IMR-90 (cell line): ENCODE measurements at regions not wholly inside any gene's neighbourhood (a gene's known extent, or its start where the extent isn't known, plus 50 kb on each side); places are given as distances from the start of the nearest gene placed in this dataset.

Experiments used
- ATAC-seq: fragments of 200-7000 bp; cut with Tn5 transposase; 2 replicates; pipeline ENCODE4 v1.9.1; 2020; ENCODE audit warnings: low read depth, mild to moderate bottlenecking, moderate library complexity
- BruUV-seq: library from RNA; stranded (reverse); fragments of 400-500 nt; replicated peaks from 2 replicates; lab custom pipeline; 2021; lab: Mats Ljungman, UMichigan
- CTCF ChIA-PET: fragments of 300-600 bp; formaldehyde crosslinking; extraction: SDS; loops from one replicate; lab custom pipeline; 2021; ENCODE audit warnings: antibody characterized with exemption; lab: Yijun Ruan, JAX
- POLR2A ChIA-PET: fragments of 300-600 bp; sonication (Branson Sonifier 250); formaldehyde crosslinking; loops from one replicate; lab custom pipeline; 2022; ENCODE audit warnings: antibody characterized with exemption; ENCODE audit not compliant: unreplicated experiment; lab: Charles Lee
- DNase-seq: peaks from one replicate; pipeline ENCODE4 v3.0.0; 2013
- H2AFZ ChIP-seq: replicated peaks from 2 replicates; pipeline ENCODE3; 2013; ENCODE audit warnings: low read length, mild to moderate bottlenecking; ENCODE audit not compliant: poor library complexity
- H2AK5ac ChIP-seq: 2 replicates; pipeline ENCODE4 v1.6.1; 2013; ENCODE audit warnings: low read depth, low read length, inconsistent platforms
- H2AK9ac ChIP-seq: replicated peaks from 2 replicates; pipeline ENCODE3; 2013; ENCODE audit warnings: mild to moderate bottlenecking, low read depth, low read length, moderate library complexity; ENCODE audit not compliant: poor library complexity
- H2BK120ac ChIP-seq: 2 replicates; pipeline ENCODE4 v1.6.1; 2013; ENCODE audit warnings: low read depth, low read length, inconsistent platforms
- H2BK15ac ChIP-seq: 3 replicates; pipeline ENCODE4 v1.6.1; 2013; ENCODE audit warnings: low read depth, low read length, inconsistent platforms
- H2BK20ac ChIP-seq: 2 replicates; pipeline ENCODE4 v1.6.1; 2013; ENCODE audit warnings: low read depth, mild to moderate bottlenecking, inconsistent platforms, low read length, moderate library complexity
- H2BK5ac ChIP-seq: 2 replicates; pipeline ENCODE4 v1.6.1; 2013; ENCODE audit warnings: mild to moderate bottlenecking, low read depth, low read length, inconsistent platforms; ENCODE audit not compliant: poor library complexity, severe bottlenecking
- H3K14ac ChIP-seq: replicated peaks from 2 replicates; pipeline ENCODE4 v1.6.1; 2013; ENCODE audit warnings: low read depth, low read length, inconsistent platforms
- H3K18ac ChIP-seq: 2 replicates; pipeline ENCODE4 v1.6.1; 2013; ENCODE audit warnings: low read depth, low read length, control low read depth
- H3K23ac ChIP-seq: 2 replicates; pipeline ENCODE4 v1.6.1; 2013; ENCODE audit warnings: low read depth, low read length, inconsistent platforms
- H3K27ac ChIP-seq: 2 replicates; pipeline ENCODE4 v1.5.1; 2013; ENCODE audit warnings: mild to moderate bottlenecking, control low read depth, low read length; ENCODE audit not compliant: insufficient read depth
- H3K27me3 ChIP-seq: 2 replicates; pipeline ENCODE4 v1.6.1; 2013; ENCODE audit warnings: low read length; ENCODE audit not compliant: control insufficient read depth, insufficient read depth
- H3K36me3 ChIP-seq: 2 replicates; pipeline ENCODE4 v1.6.1; 2013; ENCODE audit warnings: low read length, mixed read lengths; ENCODE audit not compliant: control insufficient read depth, insufficient read depth
- H3K4ac ChIP-seq: 2 replicates; pipeline ENCODE4 v1.6.1; 2013; ENCODE audit warnings: low read depth, low read length, inconsistent platforms
- H3K4me1 ChIP-seq: 2 replicates; pipeline ENCODE4 v1.6.1; 2013; ENCODE audit warnings: low read length, mixed read lengths; ENCODE audit not compliant: control insufficient read depth, insufficient read depth
- H3K4me2 ChIP-seq: 2 replicates; pipeline ENCODE4 v1.6.1; 2013; ENCODE audit warnings: low read depth, mild to moderate bottlenecking, control low read depth, low read length, moderate library complexity
- H3K4me3 ChIP-seq: 2 replicates; pipeline ENCODE4 v1.5.1; 2013; ENCODE audit warnings: low read depth, mild to moderate bottlenecking, control low read depth, low read length, moderate library complexity; ENCODE audit not compliant: insufficient read depth
- H3K56ac ChIP-seq: 2 replicates; pipeline ENCODE4 v1.6.1; 2013; ENCODE audit warnings: low read length, inconsistent platforms; ENCODE audit not compliant: insufficient read depth; ENCODE audit errors: extremely low read depth
- H3K79me1 ChIP-seq, 2 experiments: 2 replicates each; pipeline ENCODE4 v1.6.1; 2013; ENCODE audit warnings: low read length in 2 of 2, inconsistent platforms in 1 of 2, low read depth in 1 of 2
- H3K9ac ChIP-seq: 2 replicates; pipeline ENCODE4 v1.6.1; 2013; ENCODE audit warnings: low read depth, low read length, control low read depth
- H3K9me1 ChIP-seq: 2 replicates; pipeline ENCODE4 v1.6.1; 2013; ENCODE audit warnings: low read length, inconsistent platforms; ENCODE audit not compliant: insufficient read depth
- H3K9me3 ChIP-seq: 2 replicates; pipeline ENCODE4 v1.6.1; 2013; ENCODE audit warnings: low read length; ENCODE audit not compliant: control insufficient read depth, insufficient read depth
- H4K20me1 ChIP-seq: 2 replicates; pipeline ENCODE4 v1.6.1; 2013; ENCODE audit warnings: low read length, inconsistent platforms; ENCODE audit not compliant: insufficient read depth
- H4K5ac ChIP-seq: 2 replicates; pipeline ENCODE4 v1.6.1; 2013; ENCODE audit warnings: mild to moderate bottlenecking, low read depth, low read length, control low read depth
- H4K8ac ChIP-seq, 2 experiments: 2 replicates each; pipeline ENCODE4 v1.6.1; 2013; ENCODE audit warnings: low read depth in 2 of 2, low read length in 2 of 2, control low read depth in 1 of 2, inconsistent platforms in 1 of 2
- H4K91ac ChIP-seq: 2 replicates; pipeline ENCODE4 v1.6.1; 2013; ENCODE audit warnings: low read depth, low read length, inconsistent platforms; ENCODE audit not compliant: insufficient read depth
- CEBPB ChIP-seq: IDR thresholded peaks from 2 replicates; pipeline ENCODE4 v1.6.1; 2012; ENCODE audit warnings: low read depth, low read length, improper control_type of control experiment
- CTCF ChIP-seq: conservative IDR thresholded peaks from 2 replicates; pipeline ENCODE4 v1.5.1; 2012; ENCODE audit warnings: mild to moderate bottlenecking, low read depth, low read length, improper control_type of control experiment
- MAZ ChIP-seq: IDR thresholded peaks from 2 replicates; pipeline ENCODE4 v1.6.1; 2012; ENCODE audit warnings: low read depth, mild to moderate bottlenecking, low read length, improper control_type of control experiment, moderate library complexity, borderline replicate concordance
- NFE2L2 ChIP-seq: fragments of 150-350 bp; IDR thresholded peaks from 2 replicates; pipeline ENCODE4 v1.6.1; 2016; ENCODE audit warnings: low read depth, mild to moderate bottlenecking, low read length
- RAD21 ChIP-seq: IDR thresholded peaks from 2 replicates; pipeline ENCODE4 v1.6.1; 2012; ENCODE audit warnings: low read length, improper control_type of control experiment
- WGBS, 2 experiments: methylation state at CpG; one replicate each; pipeline versions ENCODE4 v1.1.5 to v1.1.7; 2013; ENCODE audit warnings: missing lambda C conversion rate in 2 of 2; ENCODE audit not compliant: insufficient read length in 1 of 2; ENCODE audit errors: extremely low coverage in 2 of 2; 5-methylcytosine and 5-hydroxymethylcytosine counted together
- dilution Hi-C: fragments of 300-500 bp; cut with HindIII; formaldehyde crosslinking; loops from one replicate; pipeline ENCODE4 v1.14.3; 2018; ENCODE audit warnings: low sequenced_read_pairs; ENCODE audit not compliant: unreplicated experiment
- in situ Hi-C: fragments of 300-500 bp; cut with MboI; formaldehyde crosslinking; loops from 3 replicates; pipeline ENCODE4 v1.14.3; 2019; ENCODE audit warnings: low sequenced_read_pairs, inconsistent platforms, mixed read lengths
- intact Hi-C: fragments of 100-400 bp; cut with micrococcal nuclease; formaldehyde crosslinking; loops from 2 replicates; pipeline ENCODE4 v1.10.0; 2022

- H4K91ac ChIP-seq, result no peak overlapping the region
- no peak overlapping the region for H4K8ac ChIP-seq
- no peak overlapping the region for H4K5ac ChIP-seq
- ChIA-PET POLR2A (no interaction called here), CTCF (interaction anchor here (1.0 to 1.6 kb wide), 4 partner anchors 9 to 148 kb away, joined by 3 to 4 read pairs (median 3); no protein-coding TSS in a partner anchor)
- H2BK5ac ChIP-seq, result no peak overlapping the region
- no peak overlapping the region for H3K4ac ChIP-seq
- TF ChIP-seq RAD21 (no peak), CTCF (no peak), CEBPB (no peak), MAZ (no peak), NFE2L2 (no peak)
- intact Hi-C loops, result loop anchor here (1.0 to 5.0 kb wide), 3 partner anchors 165 to 574 kb away; no protein-coding TSS in a partner anchor
- no peaks in the 10 kb centered on the region for H3K79me1 ChIP-seq
- peaks cover 25% of the 10 kb centered on the region for H3K27me3 ChIP-seq
- no peak overlapping the region for H2AK9ac ChIP-seq
- peaks cover 4% of the 10 kb centered on the region; the same call in 1 of the 2 replicates for H4K20me1 ChIP-seq
- in situ Hi-C loops, result loop anchor here (5.0 kb wide), 1 partner anchor 164 kb away; the partner anchor contains the start of gene MEG3
- H3K27ac ChIP-seq, result no peak overlapping the region
- H3K14ac ChIP-seq, result no peak overlapping the region
- no TSS peak for BruUV-seq
- no peak overlapping the region for H3K56ac ChIP-seq
- H3K4me2 ChIP-seq, result no peak overlapping the region
- H3K18ac ChIP-seq, result no peak overlapping the region
- H3K36me3 ChIP-seq, result no peaks in the 10 kb centered on the region
- ATAC-seq (no peak), DNase-seq (no peak)
- 80% methylated on average over 1 of the region's 3 CpGs; no CpG with 5 or more reads in 1 of the 2 experiments for WGBS, 2 experiments
- no peak overlapping the region for H2BK15ac ChIP-seq
- no peak overlapping the region for H2AFZ ChIP-seq
- dilution Hi-C loops, result no loop called here
- H3K23ac ChIP-seq, result no peak overlapping the region
- H3K9ac ChIP-seq, result no peak overlapping the region
- no peak overlapping the region for H2BK120ac ChIP-seq
- no peak overlapping the region for H2AK5ac ChIP-seq
- no peak overlapping the region for H2BK20ac ChIP-seq
- no peaks in the 10 kb centered on the region for H3K9me3 ChIP-seq
- peaks cover 12% of the 10 kb centered on the region for H3K4me1 ChIP-seq
- H3K9me1 ChIP-seq, result no peaks in the 10 kb centered on the region; the same call in 1 of the 2 replicates
- H3K4me3 ChIP-seq, result no peak overlapping the region
Observed at GRCh38 chr14:100663761-100664052, 63.0 kb upstream of the DLK1 start.
